Stimulated activated naive B cell treated with anti-CD40 and anti-IgM and Interleukin-4, amounts not matched to agents 10 μg/mL and 1 μg/mL and 100 μg/mL, for 72 hours (primary cell): ENCODE measurements at regions not wholly inside any gene's neighbourhood (a gene's known extent, or its start where the extent isn't known, plus 50 kb on each side); places are given as distances from the start of the nearest gene placed in this dataset.

Experiments used
- ATAC-seq, 2 donors: fragments of 150-1000 bp; cut with Tn5 transposase; replicated peaks; 2 replicates each; pipeline ENCODE4 v1.10.0; 2021; ENCODE audit warnings: moderate library complexity in 1 of 2
- DNase-seq: peaks from one replicate; pipeline ENCODE4 v3.0.0; 2021
- H3K27ac Mint-ChIP-seq: one replicate; pipeline ENCODE4 v1.8.0; 2022; ENCODE audit warnings: mild to moderate bottlenecking, mixed read lengths
- H3K27me3 Mint-ChIP-seq, 2 donors: one replicate each; pipeline ENCODE4 v1.8.0; 2022; ENCODE audit warnings: mixed read lengths in 2 of 2
- H3K36me3 Mint-ChIP-seq, 2 donors: one replicate each; pipeline ENCODE4 v1.8.0; 2022; ENCODE audit warnings: mixed read lengths in 2 of 2, mild to moderate bottlenecking in 1 of 2
- H3K4me1 Mint-ChIP-seq, 2 donors: one replicate each; pipeline ENCODE4 v1.8.0; 2022; ENCODE audit warnings: mixed read lengths in 2 of 2, mild to moderate bottlenecking in 1 of 2
- H3K4me3 Mint-ChIP-seq, 2 donors: one replicate each; pipeline ENCODE4 v1.8.0; 2022; ENCODE audit warnings: mild to moderate bottlenecking in 2 of 2, mixed read lengths in 2 of 2, moderate library complexity in 1 of 2
- H3K9me3 Mint-ChIP-seq, 2 donors: one replicate each; pipeline ENCODE4 v1.8.0; 2022; ENCODE audit warnings: mixed read lengths in 2 of 2, mild to moderate bottlenecking in 1 of 2

- Mint-ChIP-seq H3K9me3 (no peaks in the 10 kb centered on the region), H3K27ac (no peak overlapping the region), H3K4me1 (peaks cover 0 to 3% of the 10 kb centered on the region in 2 donors), H3K27me3 (peaks cover 0 to 10% of the 10 kb centered on the region in 2 donors), H3K36me3 (no peaks in the 10 kb centered on the region), H3K4me3 (no peak overlapping the region)
- ATAC-seq (no peak), DNase-seq (no peak)
These were observed 206.0 kb downstream of the SIM1 start for GRCh38 chr6:100258752-100259151.

DNA sequence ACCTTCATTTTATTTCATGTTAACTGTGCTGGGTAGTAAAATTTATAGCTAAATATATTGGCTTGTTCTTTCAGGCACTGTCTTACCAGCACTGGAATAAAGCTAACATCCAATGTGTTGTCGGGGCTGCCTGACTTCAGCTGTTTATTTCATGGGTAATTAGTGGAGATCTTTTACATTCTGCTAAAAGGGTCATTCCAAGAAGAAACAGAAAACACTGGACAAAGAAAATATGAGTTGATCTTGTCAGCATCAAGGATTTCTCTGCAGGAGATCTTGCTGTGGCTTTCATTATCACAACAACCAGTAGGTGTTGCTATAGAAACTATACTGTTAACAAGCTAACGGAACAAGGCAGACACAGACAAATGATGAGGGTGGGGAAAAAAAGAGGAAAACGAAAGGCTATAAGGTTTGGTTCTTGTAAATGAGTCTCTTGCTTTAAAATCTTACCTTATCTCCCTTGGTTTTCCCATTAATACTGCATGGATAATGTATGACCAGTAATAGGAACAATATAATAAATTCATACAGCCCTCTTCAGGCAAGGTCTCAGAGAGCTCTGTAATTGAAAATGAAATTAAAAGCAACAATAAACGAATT, 206.8 kb downstream of the SIM1 start:
- Mint-ChIP-seq H3K4me3 (peak overlapping the region in 1 of 2 donors; percentile 28), H3K27ac (no peak overlapping the region)
- DNase-seq = no peak

GRCh38 chr6:100255701-100256100, 209.0 kb downstream of the SIM1 start:
- no peak for ATAC-seq
- Mint-ChIP-seq H3K9me3 (no peaks in the 10 kb centered on the region), H3K4me3 (no peak overlapping the region), H3K27ac (no peak overlapping the region), H3K4me1 (peaks cover 0 to 3% of the 10 kb centered on the region in 2 donors), H3K27me3 (peaks cover 0 to 10% of the 10 kb centered on the region in 2 donors), H3K36me3 (no peaks in the 10 kb centered on the region)
- no peak for DNase-seq

More for the DNA sequence above, 206.8 kb downstream of the SIM1 start:
- Mint-ChIP-seq H3K9me3 (no peaks in the 10 kb centered on the region), H3K4me1 (peaks cover 0 to 3% of the 10 kb centered on the region in 2 donors), H3K27me3 (peaks cover 0 to 10% of the 10 kb centered on the region in 2 donors), H3K36me3 (no peaks in the 10 kb centered on the region)
- ATAC-seq = peak in 1 of 2 donors; percentile 53

- DNase-seq (no peak), ATAC-seq (no peak)
- no peaks in the 10 kb centered on the region for H3K9me3 Mint-ChIP-seq
- H3K36me3 Mint-ChIP-seq = no peaks in the 10 kb centered on the region
- H3K27ac Mint-ChIP-seq = no peak overlapping the region
- no peaks in the 10 kb centered on the region for H3K27me3 Mint-ChIP-seq
- no peak overlapping the region for H3K4me3 Mint-ChIP-seq
- H3K4me1 Mint-ChIP-seq = no peaks in the 10 kb centered on the region
These were observed 217.6 kb downstream of the SIM1 start for GRCh38 chr6:100247123-100247522.

DNA sequence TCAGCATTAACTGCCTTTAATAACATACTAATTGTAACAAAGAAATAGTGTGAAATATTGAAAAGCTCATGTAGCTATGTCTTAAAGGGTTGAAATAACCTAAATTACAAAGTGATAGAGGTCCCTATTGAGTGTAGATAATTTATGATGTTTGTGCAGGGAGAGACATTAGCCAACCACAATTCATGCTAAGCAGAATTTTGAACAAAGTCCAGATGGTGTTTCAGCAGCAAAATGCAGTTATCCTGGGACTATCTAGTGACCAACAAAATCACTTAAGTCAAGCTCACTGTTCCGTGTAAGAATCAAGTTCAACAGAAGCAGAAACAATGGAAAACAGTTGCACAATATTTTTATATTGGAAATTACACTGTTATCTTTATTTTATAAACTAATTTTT, 218.5 kb downstream of the SIM1 start:
- H3K27me3 Mint-ChIP-seq = no peaks in the 10 kb centered on the region
- H3K4me1 Mint-ChIP-seq = no peaks in the 10 kb centered on the region
- H3K27ac Mint-ChIP-seq = no peak overlapping the region
- H3K36me3 Mint-ChIP-seq = no peaks in the 10 kb centered on the region
- DNase-seq (no peak), ATAC-seq (no peak)
- H3K4me3 Mint-ChIP-seq = no peak overlapping the region
- H3K9me3 Mint-ChIP-seq = no peaks in the 10 kb centered on the region

DNA sequence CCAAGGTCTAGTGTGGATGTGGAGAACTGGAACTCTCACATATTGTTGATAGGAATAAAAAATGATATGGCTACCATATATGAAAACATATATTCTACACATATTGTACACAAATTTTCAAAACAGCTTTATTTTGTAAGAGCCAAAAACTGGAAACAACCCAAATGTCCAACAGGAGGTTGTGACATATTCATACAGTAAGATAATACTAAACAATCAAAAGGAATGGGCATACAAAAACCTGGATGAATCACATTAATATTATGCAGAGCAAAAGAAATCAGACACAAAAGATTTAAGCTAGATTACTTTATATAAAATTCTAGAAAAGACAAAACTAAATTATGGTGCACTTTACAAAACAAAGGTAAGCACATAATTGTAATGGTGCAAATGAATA, 223.9 kb downstream of the SIM1 start:
- Mint-ChIP-seq H3K9me3 (no peaks in the 10 kb centered on the region), H3K27ac (no peak overlapping the region), H3K4me1 (no peaks in the 10 kb centered on the region), H3K27me3 (peaks cover 4 to 5% of the 10 kb centered on the region in 2 donors), H3K36me3 (no peaks in the 10 kb centered on the region), H3K4me3 (no peak overlapping the region)
- DNase-seq (no peak), ATAC-seq (no peak)

DNA sequence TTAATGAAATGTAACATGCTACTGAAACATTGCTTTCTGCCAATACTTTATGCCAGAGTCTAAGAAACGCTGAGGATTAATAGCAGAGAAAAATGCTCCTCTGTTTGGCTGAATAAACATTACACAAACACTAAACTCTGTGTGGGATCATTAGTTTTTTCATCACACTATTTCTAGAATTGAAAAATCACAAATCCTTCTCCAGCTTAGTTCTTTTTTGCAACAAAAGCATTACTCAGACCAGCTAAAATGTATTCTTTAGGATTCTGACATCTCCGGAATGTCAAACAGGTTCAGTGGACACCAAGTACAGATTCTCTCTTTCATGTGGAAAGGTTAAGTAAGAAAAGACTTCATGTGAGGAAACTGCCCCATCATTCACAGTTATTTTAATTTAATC, 226.9 kb downstream of the SIM1 start:
- H3K4me1 Mint-ChIP-seq = no peaks in the 10 kb centered on the region
- no peaks in the 10 kb centered on the region for H3K36me3 Mint-ChIP-seq
- ATAC-seq (no peak), DNase-seq (no peak)
- no peak overlapping the region for H3K4me3 Mint-ChIP-seq
- H3K27me3 Mint-ChIP-seq = peaks cover 5 to 7% of the 10 kb centered on the region in 2 donors
- H3K9me3 Mint-ChIP-seq = no peaks in the 10 kb centered on the region
- no peak overlapping the region for H3K27ac Mint-ChIP-seq

DNA sequence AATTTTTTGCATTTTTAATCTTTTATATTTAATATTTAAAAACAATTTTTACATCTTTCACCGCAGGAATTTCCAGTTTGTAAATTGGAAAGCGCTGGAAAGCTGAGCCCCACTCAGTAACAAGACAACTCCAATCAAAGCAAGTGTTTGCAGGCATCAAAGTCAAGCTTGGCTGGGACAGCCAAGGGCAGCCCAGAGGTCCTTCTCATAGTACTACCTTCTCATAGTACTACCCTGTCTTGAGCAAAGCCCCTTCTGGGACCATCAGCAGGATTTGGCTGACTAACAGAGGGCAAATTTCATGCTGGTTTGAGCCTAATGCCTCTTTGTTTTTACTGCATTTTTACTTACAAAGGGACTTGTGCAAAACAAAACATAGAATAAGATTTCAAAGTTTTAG, 228.3 kb downstream of the SIM1 start:
- no peaks in the 10 kb centered on the region for H3K9me3 Mint-ChIP-seq
- no peaks in the 10 kb centered on the region for H3K36me3 Mint-ChIP-seq
- H3K27me3 Mint-ChIP-seq = peaks cover 5 to 7% of the 10 kb centered on the region in 2 donors
- no peak overlapping the region for H3K4me3 Mint-ChIP-seq
- ATAC-seq (no peak), DNase-seq (no peak)
- no peak overlapping the region for H3K27ac Mint-ChIP-seq
- H3K4me1 Mint-ChIP-seq = no peaks in the 10 kb centered on the region

GRCh38 chr6:100235631-100236030, 229.1 kb downstream of the SIM1 start:
- Mint-ChIP-seq H3K36me3 (no peaks in the 10 kb centered on the region), H3K27ac (no peak overlapping the region), H3K9me3 (no peaks in the 10 kb centered on the region), H3K27me3 (peaks cover 5 to 7% of the 10 kb centered on the region in 2 donors), H3K4me3 (no peak overlapping the region), H3K4me1 (no peaks in the 10 kb centered on the region)
- no peak for ATAC-seq
- DNase-seq = no peak

- DNase-seq (no peak), ATAC-seq (no peak)
- Mint-ChIP-seq H3K4me3 (no peak overlapping the region), H3K9me3 (no peaks in the 10 kb centered on the region), H3K27me3 (peaks cover 5 to 9% of the 10 kb centered on the region in 2 donors), H3K27ac (no peak overlapping the region), H3K36me3 (no peaks in the 10 kb centered on the region), H3K4me1 (no peaks in the 10 kb centered on the region)
These were observed 230.1 kb downstream of the SIM1 start for GRCh38 chr6:100234625-100235024.

GRCh38 chr6:100232781-100233573, 231.7 kb downstream of the SIM1 start:
- ATAC-seq (no peak), DNase-seq (no peak)
- H3K36me3 Mint-ChIP-seq = no peaks in the 10 kb centered on the region
- H3K27me3 Mint-ChIP-seq = peaks cover 5 to 9% of the 10 kb centered on the region in 2 donors
- peaks cover 6 to 10% of the 10 kb centered on the region in 2 donors for H3K4me1 Mint-ChIP-seq
- H3K4me3 Mint-ChIP-seq = no peak overlapping the region
- H3K27ac Mint-ChIP-seq = no peak overlapping the region
- H3K9me3 Mint-ChIP-seq = no peaks in the 10 kb centered on the region

GRCh38 chr6:100230953-100231316, 233.8 kb downstream of the SIM1 start:
- Mint-ChIP-seq H3K4me1 (peaks cover 6 to 10% of the 10 kb centered on the region in 2 donors), H3K27me3 (peaks cover 0 to 9% of the 10 kb centered on the region in 2 donors), H3K9me3 (no peaks in the 10 kb centered on the region), H3K4me3 (no peak overlapping the region), H3K27ac (no peak overlapping the region), H3K36me3 (no peaks in the 10 kb centered on the region)
- no peak for DNase-seq
- no peak for ATAC-seq

DNA sequence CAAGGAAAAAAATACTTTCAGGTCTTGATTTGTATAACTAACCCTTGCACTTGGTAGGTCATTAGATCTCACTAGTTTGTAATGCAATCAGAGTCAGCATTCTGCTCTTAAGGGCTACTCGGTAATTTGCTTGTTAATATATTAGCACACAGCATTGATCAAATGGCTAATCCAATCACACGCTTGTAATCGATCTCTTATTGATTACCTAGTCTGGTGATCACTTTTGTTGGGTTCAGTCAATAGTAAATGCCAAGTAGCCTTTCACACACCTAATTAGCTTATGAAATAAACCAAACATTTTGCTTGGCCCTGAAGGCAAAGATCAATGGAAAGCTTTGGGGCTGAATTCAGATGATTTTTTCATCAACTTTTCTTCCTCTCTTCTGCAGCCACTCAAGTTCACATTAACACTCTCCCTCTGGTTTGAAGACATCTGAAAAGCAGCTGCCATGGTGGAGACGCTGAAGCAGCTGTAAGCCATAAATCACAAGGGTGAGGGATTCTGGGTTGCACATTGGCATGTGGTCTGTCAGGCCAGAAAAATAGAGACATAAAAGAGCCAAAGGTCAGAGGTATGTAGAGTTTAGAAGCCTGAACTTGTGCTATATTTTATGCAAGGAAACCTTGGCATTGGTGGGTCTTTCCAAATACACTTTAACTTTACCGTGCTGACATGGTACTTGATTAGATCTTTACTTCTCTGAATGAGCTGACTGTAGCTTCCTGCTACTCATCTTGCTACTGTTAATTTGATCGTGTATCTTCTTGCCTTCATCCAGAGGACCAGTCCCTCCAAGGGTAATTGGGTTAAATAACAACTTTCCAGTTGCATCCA, 234.4 kb downstream of the SIM1 start:
- ATAC-seq (no peak), DNase-seq (no peak)
- peaks cover 0 to 9% of the 10 kb centered on the region in 2 donors for H3K27me3 Mint-ChIP-seq
- peaks cover 6 to 10% of the 10 kb centered on the region in 2 donors for H3K4me1 Mint-ChIP-seq
- no peaks in the 10 kb centered on the region for H3K9me3 Mint-ChIP-seq
- no peak overlapping the region for H3K27ac Mint-ChIP-seq
- no peaks in the 10 kb centered on the region for H3K36me3 Mint-ChIP-seq
- H3K4me3 Mint-ChIP-seq = no peak overlapping the region

GRCh38 chr6:100229512-100229911, 235.2 kb downstream of the SIM1 start:
- Mint-ChIP-seq H3K9me3 (no peaks in the 10 kb centered on the region), H3K4me1 (peaks cover 6 to 10% of the 10 kb centered on the region in 2 donors), H3K36me3 (no peaks in the 10 kb centered on the region), H3K27ac (no peak overlapping the region), H3K27me3 (peaks cover 0 to 6% of the 10 kb centered on the region in 2 donors), H3K4me3 (peak overlapping the region; percentile 82 to 89)
- DNase-seq = no peak
- ATAC-seq = no peak
